SK-N-DZ (cell line): ENCODE measurements at regions not wholly inside any gene's neighbourhood (a gene's known extent, or its start where the extent isn't known, plus 50 kb on each side); places are given as distances from the start of the nearest gene placed in this dataset.
"Not testable (repeated sequence)": the region's sequence is repeated elsewhere in the genome, so short reads cannot be mapped to it uniquely, and the experiment has no call there.

Source experiments
- DNase-seq: peaks from one replicate; pipeline ENCODE4 v3.0.0-alpha.2; 2015; ENCODE audit warnings: low spot score

DNA sequence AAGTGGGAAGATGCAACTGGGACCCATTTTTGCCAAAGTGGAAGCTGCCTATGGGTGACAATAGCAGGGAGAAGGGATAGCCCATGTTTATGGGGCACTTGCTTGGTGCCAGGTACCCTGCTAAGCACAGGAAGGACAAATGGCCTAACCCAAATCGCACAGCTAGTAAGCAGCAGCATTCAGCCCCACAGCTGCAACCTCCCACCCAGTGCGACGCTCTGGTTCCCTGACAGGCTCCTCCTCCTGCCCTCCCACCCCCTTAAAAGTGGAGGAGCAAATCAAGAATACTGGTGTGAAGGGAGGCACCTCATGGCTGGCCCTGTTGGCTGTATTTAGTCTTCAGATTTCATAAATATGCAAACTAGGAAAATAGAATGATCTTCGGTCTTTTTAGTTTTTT is 76.2 kb downstream of the RIN2 start:
- DNase-seq = no peak

GRCh38 chr20:19834783-19835182 is 76.7 kb downstream of the RIN2 start:
- DNase-seq = no peak

DNA sequence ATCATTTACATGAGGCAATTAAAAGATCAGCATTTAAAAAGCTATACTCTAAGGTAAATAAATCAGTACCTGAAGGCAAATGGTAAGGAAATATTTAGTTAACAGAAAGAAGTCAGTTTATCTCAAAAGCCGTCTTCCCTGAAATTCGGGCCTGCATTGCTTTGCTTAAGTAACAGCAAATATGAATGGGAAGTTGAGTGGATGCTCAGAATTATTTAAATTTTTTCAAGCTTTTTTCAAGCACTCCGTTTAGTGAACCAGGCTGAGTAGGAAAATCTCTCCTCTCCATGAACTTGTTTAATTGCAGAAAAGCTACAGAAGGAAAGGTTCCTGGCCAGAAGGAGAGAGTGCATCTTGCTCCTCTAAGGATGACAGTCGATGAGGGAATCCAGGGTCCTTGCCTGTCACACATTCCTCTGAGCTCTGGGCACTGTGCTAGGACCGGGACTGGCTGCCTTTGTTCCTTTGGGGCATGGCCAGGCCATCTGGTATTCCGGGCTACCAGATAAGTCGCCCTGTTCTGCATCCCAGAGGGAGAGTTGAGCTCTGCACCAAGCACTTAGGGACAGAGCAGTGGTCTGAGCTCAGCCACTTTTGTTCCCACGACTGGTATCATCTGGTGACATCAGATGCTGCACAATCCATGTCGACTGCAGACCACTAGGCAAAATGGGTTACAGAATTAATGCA is 77.6 kb downstream of the RIN2 start:
- peak; percentile 3 for DNase-seq

DNA sequence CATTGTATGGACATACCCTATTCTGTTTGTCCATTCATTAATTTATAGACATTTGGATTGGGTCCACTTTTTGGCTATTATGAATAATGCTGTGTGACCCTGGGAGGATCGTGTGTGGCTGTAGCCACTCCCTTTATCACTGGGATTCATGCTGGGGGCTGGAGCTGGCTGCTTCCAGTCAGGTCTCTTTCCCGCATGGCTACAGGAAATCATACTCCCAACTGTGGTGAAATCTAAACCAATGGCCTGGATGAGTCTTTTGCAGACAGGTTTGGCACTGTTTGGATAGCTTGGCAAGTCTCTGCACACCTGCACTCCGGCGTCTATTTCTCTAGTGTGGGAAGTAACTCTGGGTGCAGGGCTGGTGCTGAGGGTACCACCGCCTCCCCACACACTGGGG is 80.4 kb downstream of the RIN2 start:
- DNase-seq = no peak

- DNase-seq = no peak
These were observed 81.0 kb downstream of the RIN2 start for GRCh38 chr20:19839053-19839452.

DNA sequence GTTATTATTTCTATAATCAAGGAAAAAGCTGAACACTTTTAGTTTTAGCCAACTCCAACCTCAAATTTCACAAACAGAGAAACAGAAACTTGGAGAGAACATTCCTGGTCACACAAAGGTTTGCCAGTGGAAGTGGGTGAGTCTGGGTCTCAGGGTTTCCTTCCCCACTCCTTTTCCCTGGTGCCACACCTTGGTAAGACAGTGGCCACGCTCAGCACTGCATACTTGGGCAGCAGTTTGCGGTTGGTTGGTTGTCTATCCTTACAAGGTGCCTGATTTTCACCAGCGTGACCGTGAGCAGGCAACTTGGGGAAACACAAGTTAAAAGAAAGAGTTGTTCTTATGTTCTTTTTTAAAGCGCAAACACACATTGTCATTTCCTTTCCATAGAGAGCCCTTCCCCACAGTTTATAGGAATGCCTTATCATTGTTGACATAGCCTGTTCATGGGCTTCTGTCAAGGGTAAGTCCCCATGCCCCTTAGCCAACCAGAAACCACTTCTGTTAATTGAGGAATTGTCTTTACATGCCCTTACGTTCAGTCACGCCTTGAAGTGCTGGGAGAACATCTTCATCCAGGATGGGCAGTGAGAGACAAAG is 82.2 kb downstream of the RIN2 start:
- DNase-seq = no peak

DNA sequence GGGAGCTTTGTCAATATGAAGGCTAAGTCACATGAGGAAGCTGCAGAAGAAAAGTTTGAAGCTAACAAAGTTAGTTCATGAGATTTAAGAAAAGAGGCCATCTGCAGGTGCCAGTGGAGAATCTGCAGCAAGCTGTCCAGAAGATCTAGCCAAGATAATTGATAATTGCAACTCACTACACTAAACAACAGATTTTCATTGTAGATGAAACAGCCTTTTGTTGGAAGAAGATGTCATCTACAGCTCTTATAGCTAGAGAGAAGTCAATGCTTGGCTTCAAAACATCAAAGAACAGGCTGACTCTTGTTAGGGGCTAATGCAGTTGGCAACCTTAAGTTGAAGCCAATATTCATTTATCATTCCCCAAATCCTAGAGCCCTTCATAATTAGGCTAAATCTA is 83.7 kb downstream of the RIN2 start:
- no peak for DNase-seq

- not testable (repeated sequence) for DNase-seq
These were observed 86.8 kb downstream of the RIN2 start for GRCh38 chr20:19844850-19845249.

GRCh38 chr20:19847383-19847782 is 89.3 kb downstream of the RIN2 start:
- DNase-seq = no peak

DNA sequence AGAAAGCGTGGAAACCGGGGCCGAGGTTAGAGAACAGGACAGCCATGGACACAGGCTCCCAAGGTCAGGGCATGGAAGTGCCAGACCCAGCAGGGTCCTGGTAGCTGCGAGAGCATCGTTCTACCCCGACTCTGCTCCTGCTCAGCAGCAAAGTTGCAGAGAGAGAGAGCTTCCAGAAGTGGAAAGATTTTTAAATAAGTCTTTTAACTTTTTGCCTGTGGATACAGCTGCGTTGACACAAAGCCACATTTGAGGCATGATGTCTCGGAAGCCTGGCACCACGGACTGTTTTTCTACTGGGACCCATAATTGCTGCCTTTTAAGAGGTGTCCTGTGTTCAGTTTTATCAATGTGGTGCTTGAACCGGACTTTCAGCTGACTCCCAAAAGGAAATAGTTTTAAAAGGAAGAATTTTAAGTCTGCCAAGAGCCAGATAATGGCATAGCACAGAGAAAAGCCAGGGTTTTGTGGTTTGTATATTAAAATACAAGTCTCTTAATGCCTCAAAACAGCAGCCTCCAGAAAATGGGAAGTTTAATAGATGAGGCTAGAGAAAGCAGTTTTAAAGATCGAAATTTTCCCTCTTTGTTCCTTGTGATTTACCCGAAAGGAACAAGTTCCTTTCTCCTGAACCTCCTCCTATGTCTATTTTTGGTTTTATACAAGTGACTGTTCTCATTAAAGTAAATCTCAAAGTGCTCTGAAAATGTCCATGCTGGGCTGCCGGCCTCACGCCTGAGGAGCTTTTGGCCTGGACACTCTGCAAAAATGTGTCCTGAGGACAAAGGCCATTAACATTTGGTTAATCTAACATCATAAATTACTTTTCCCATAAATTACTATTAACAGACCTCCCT is 91.5 kb downstream of the RIN2 start:
- DNase-seq = no peak

- DNase-seq = no peak
These were observed 92.1 kb downstream of the RIN2 start for GRCh38 chr20:19850198-19850533.

- no peak for DNase-seq
These were observed 93.8 kb downstream of the RIN2 start for GRCh38 chr20:19851861-19852260.

- no peak for DNase-seq
These were observed 97.4 kb downstream of the RIN2 start for GRCh38 chr20:19855416-19855815.

GRCh38 chr20:19858466-19859371 is 100.7 kb downstream of the RIN2 start:
- no peak for DNase-seq

GRCh38 chr20:19859444-19859843 is 101.4 kb downstream of the RIN2 start:
- no peak for DNase-seq

GRCh38 chr20:19860737-19861136 is 102.7 kb downstream of the RIN2 start:
- no peak for DNase-seq

DNA sequence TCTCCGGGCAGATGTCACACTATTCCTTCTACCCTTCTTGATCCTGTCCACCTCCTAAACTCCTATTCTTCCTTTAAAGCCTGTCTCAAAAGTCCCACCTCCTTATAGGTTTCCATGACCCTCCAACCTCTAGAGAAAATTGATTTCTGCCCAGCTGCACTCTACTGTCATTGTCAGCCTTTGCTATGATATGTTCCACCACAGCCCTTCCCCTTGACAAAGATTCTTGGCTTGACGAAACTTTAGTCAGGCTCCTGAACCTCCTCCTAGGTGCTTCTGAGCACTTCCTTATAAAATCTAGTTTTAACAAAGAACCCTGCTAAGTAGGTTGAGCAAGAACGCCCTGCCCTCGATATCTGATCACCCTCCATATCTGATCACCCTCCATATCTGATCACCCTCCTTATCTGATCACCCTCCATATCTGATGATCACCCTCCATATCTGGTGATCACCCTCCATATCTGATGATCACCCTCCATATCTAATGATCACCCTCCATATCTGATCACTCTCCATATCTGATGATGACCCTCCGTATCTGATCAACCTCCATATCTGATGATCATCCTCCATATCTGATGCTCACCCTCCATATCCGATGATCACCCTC is 103.2 kb downstream of the RIN2 start:
- DNase-seq = no peak

DNA sequence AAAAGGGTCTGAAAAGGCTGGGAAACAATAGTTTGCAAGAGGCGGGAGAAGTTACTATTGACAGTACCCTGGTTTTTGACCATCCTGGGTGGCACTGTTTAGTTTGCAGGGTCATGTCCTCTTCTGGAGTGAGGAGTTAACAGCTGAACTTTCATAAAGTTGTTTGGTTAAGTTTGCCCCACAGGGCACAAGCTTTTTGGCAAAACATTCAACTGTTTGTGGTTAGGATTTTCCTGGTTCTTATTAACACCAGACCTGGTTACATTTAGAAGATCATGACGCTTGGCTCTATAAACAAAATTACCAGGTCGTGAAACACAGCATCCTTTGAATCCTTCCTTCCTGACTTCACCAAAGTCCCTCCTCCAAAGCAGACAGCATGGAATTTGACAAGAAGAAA is 106.1 kb downstream of the RIN2 start:
- no peak for DNase-seq

DNA sequence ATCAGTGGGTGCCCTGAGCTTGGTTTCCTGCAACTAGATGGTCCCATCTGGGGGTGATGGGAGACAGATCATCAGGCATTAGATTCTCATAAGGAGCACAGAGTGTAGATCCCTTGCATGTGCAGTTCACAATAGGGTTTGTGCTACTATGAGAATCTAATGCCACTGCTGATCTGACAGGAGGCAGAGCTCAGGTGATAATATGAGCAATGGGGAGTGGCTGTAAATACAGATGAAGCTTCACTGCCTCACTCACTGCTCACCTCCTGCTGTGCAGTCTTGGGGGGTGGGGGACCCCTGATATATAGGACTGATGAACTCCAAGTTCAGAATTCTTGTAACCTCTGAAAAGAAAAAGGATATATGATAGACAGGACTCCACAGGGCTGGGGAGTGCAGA is 108.0 kb downstream of the RIN2 start:
- DNase-seq = no peak

- no peak for DNase-seq
These were observed 109.0 kb downstream of the RIN2 start for GRCh38 chr20:19867074-19867473.

GRCh38 chr20:19867940-19868371 is 109.9 kb downstream of the RIN2 start:
- no peak for DNase-seq
